GM12878 (cell line): ENCODE measurements at regions not wholly inside any gene's neighbourhood (a gene's known extent, or its start where the extent isn't known, plus 50 kb on each side); places are given as distances from the start of the nearest gene placed in this dataset.

ENCODE experiments used
- BACH1 ChIP-seq: fragments of 450-650 bp; IDR thresholded peaks from 2 replicates; pipeline ENCODE4 v1.6.1; 2017; ENCODE audit warnings: mild to moderate bottlenecking, borderline replicate concordance
- CBX3 ChIP-seq: fragments of 200-600 bp; sonication (generic); IDR thresholded peaks from 2 replicates; pipeline ENCODE4 v1.6.1; 2016; ENCODE audit warnings: low read depth, borderline replicate concordance
- RBBP5 ChIP-seq: fragments of 200-600 bp; sonication (generic); conservative IDR thresholded peaks from 2 replicates; pipeline ENCODE4 v1.6.1; 2016
- SMAD5 ChIP-seq: IDR thresholded peaks from 2 replicates; pipeline ENCODE4 v1.6.1; 2016; ENCODE audit warnings: antibody characterized with exemption, low read depth
- ZBTB40 ChIP-seq: fragments of 450-650 bp; IDR thresholded peaks from 2 replicates; pipeline ENCODE4 v1.6.1; 2016; ENCODE audit warnings: mild to moderate bottlenecking, moderate library complexity, borderline replicate concordance
- ZNF592 ChIP-seq: fragments of 450-650 bp; IDR thresholded peaks from 2 replicates; pipeline ENCODE4 v1.6.1; 2017; ENCODE audit warnings: mild to moderate bottlenecking, moderate library complexity
- TF ChIP-seq, protein P1 (sequence below): IDR thresholded peaks from 2 replicates; pipeline ENCODE4 v1.6.1; 2012; ENCODE audit warnings: low read length, inconsistent platforms

DNA sequence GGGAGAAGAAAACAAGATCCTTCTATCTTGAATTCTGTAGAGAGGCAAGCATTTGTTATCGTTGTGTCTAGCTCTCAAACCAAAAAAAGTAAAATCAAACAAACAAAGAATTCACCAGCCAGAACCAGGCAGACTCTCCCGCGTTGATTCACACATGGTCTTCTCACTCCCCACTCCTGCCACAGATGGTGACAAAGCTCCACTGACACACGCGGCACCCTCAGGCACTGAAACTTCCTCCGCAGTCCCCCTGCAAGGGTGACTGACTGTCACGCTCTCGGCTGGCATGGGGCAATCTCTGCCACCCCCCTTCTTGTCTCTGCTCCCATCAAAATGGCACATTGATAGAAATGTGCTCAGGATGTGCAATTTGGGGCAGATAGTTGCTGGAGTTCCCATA, 304.9 kb downstream of the DHX15 start (continued):
- no peak for TF ChIP-seq ZNF592
- no peak for TF ChIP-seq CBX3
- TF ChIP-seq ZBTB40: no peak
- TF ChIP-seq SMAD5: no peak
- no peak for TF ChIP-seq BACH1
- TF ChIP-seq, protein P1, sequence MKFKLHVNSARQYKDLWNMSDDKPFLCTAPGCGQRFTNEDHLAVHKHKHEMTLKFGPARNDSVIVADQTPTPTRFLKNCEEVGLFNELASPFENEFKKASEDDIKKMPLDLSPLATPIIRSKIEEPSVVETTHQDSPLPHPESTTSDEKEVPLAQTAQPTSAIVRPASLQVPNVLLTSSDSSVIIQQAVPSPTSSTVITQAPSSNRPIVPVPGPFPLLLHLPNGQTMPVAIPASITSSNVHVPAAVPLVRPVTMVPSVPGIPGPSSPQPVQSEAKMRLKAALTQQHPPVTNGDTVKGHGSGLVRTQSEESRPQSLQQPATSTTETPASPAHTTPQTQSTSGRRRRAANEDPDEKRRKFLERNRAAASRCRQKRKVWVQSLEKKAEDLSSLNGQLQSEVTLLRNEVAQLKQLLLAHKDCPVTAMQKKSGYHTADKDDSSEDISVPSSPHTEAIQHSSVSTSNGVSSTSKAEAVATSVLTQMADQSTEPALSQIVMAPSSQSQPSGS: no peak
- no peak for TF ChIP-seq RBBP5
- TF ChIP-seq, all 136 proteins: peak for 0
